ENCODE measurements at regions not wholly inside any gene's neighbourhood (a gene's known extent, or its start where the extent isn't known, plus 50 kb on each side); places are given as distances from the start of the nearest gene placed in this dataset.

GRCh38 chr22:25508761-25509321, 55.6 kb upstream of the GRK3 start:
- WGBS, 2 donors: 63 to 77% methylated on average over 5 of the region's 5 CpGs
- Histone ChIP-seq H3K4me3 (no peak overlapping the region), H3K27me3 (no peaks in the 10 kb centered on the region), H3K36me3 (peaks cover 0 to 35% (median 19%) of the 10 kb centered on the region in 9 donors), H3K9me3 (no peaks in the 10 kb centered on the region), H3K4me1 (no peaks in the 10 kb centered on the region), H3K27ac (no peak overlapping the region)
- intact Hi-C loops (cut with DNase I): no loop called here
- ATAC-seq (no peak), DNase-seq (no peak)
- TF ChIP-seq CTCF (IDR thresholded peaks at IDR 0.05): no peak

GRCh38 chr22:25509374-25509791, 55.1 kb upstream of the GRK3 start:
- ATAC-seq: no peak

GRCh38 chr22:25510876-25511275, 53.6 kb upstream of the GRK3 start:
- no peaks in the 10 kb centered on the region for H3K27me3 ChIP-seq
- 64 to 94% methylated on average over 3 of the region's 3 CpGs for WGBS, 2 donors
- no peak overlapping the region for H3K27ac ChIP-seq
- no peaks in the 10 kb centered on the region for H3K4me1 ChIP-seq
- peaks cover 0 to 35% (median 19%) of the 10 kb centered on the region in 9 donors for H3K36me3 ChIP-seq
- no peak overlapping the region for H3K4me3 ChIP-seq
- ATAC-seq: no peak
- no peak for TF ChIP-seq CTCF (IDR thresholded peaks at IDR 0.05)
- no peak for DNase-seq
- H3K9me3 ChIP-seq: no peaks in the 10 kb centered on the region
- intact Hi-C loops (cut with DNase I): no loop called here

More at GRCh38 chr22:25509374-25509791, 55.1 kb upstream of the GRK3 start:
- Histone ChIP-seq H3K9me3 (no peaks in the 10 kb centered on the region), H3K4me3 (no peak overlapping the region), H3K27ac (no peak overlapping the region), H3K27me3 (no peaks in the 10 kb centered on the region), H3K4me1 (no peaks in the 10 kb centered on the region), H3K36me3 (peaks cover 0 to 35% (median 19%) of the 10 kb centered on the region in 9 donors)
- DNase-seq: no peak
- 61 to 66% methylated on average over 5 of the region's 5 CpGs for WGBS, 2 donors
- TF ChIP-seq CTCF (IDR thresholded peaks at IDR 0.05): no peak
- intact Hi-C loops (cut with DNase I): no loop called here

- ATAC-seq (no peak), DNase-seq (no peak)
- no peak for TF ChIP-seq CTCF (IDR thresholded peaks at IDR 0.05)
- H3K36me3 ChIP-seq: peaks cover 0 to 35% (median 19%) of the 10 kb centered on the region in 9 donors
- intact Hi-C loops (cut with DNase I): no loop called here
- no peaks in the 10 kb centered on the region for H3K9me3 ChIP-seq
- H3K27me3 ChIP-seq: no peaks in the 10 kb centered on the region
- H3K27ac ChIP-seq: no peak overlapping the region
- WGBS, 2 donors: 93 to 94% methylated on average over 3 of the region's 3 CpGs
- H3K4me1 ChIP-seq: no peaks in the 10 kb centered on the region
- no peak overlapping the region for H3K4me3 ChIP-seq
These were observed 52.8 kb upstream of the GRK3 start for GRCh38 chr22:25511725-25512124.

Data from heart right ventricle (tissue), 16 donors.